Choroid plexus epithelial cell (primary cell): ENCODE measurements at regions not wholly inside any gene's neighbourhood (a gene's known extent, or its start where the extent isn't known, plus 50 kb on each side); places are given as distances from the start of the nearest gene placed in this dataset.
"Not testable (repeated sequence)": the region's sequence is repeated elsewhere in the genome, so short reads cannot be mapped to it uniquely, and the experiment has no call there.

Experiments used
- DNase-seq: peaks from one replicate; pipeline ENCODE4 v3.0.0-alpha.2; 2010; ENCODE audit warnings: low read depth
- H3K4me3 ChIP-seq: 2 replicates; pipeline ENCODE4 v1.5.1; 2011; ENCODE audit warnings: low read depth, mild to moderate bottlenecking, control low read depth, low read length, moderate library complexity
- CTCF ChIP-seq: conservative IDR thresholded peaks from 2 replicates; pipeline ENCODE4 v1.5.1; 2011; ENCODE audit warnings: low read depth, mild to moderate bottlenecking, control low read depth, inconsistent platforms, low read length, moderate library complexity

- H3K4me3 ChIP-seq, result no peak overlapping the region
- DNase-seq, result peak; percentile 2
- TF ChIP-seq CTCF, result no peak
Measured at GRCh38 chr5:136560126-136560525, 194.8 kb upstream of the TRPC7 start.

GRCh38 chr5:136559651-136560050 lies 194.3 kb upstream of the TRPC7 start:
- no peak overlapping the region for H3K4me3 ChIP-seq
- no peak for TF ChIP-seq CTCF
- no peak for DNase-seq

- not testable (repeated sequence) for H3K4me3 ChIP-seq, DNase-seq
Measured at GRCh38 chr5:136547096-136547495, 181.8 kb upstream of the TRPC7 start.

GRCh38 chr5:136546441-136546840 lies 181.1 kb upstream of the TRPC7 start:
- DNase-seq, H3K4me3 ChIP-seq: not testable (repeated sequence)

GRCh38 chr5:136545031-136545430 lies 179.7 kb upstream of the TRPC7 start:
- not testable (repeated sequence) for H3K4me3 ChIP-seq, DNase-seq

DNA sequence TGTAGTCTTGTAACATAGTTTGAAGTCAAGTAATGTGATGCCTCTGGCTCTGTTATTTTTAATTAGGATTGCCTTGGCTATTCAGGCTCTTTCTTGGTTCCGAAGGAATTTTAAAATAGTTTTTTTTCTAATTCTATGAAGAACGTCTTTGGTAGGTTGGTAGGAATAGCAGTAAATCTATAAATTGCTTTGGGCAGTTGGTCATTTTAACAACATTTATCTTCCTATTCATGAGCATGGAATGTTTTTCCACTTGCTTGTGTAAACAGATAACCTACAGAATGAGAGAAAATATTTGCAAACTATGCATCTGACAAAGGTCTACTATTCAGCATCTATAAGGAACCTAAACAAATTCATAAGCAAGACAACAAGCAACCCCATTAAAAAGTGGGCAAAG lies 173.2 kb upstream of the TRPC7 start:
- TF ChIP-seq CTCF, result no peak
- no peak for DNase-seq
- no peak overlapping the region for H3K4me3 ChIP-seq

DNA sequence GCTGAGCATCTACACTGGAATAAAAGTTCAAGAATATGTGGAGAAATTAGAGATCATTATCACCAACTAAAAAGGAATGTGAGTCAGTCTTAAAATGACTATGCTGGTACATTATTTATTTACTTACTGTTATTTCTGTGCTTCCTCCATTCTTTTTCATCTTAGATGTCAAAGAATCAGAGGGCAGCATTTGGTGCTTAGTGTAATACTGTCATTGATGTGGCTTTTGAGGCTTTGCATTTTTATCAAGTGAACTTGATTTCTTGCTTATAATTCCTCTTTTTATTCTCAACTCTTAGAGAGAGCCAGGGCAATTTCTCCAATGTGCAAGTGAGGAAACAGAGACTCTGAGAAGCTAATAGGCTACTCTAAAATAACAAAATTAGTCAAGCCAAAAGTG lies 163.7 kb upstream of the TRPC7 start:
- no peak for DNase-seq
- no peak overlapping the region for H3K4me3 ChIP-seq
- TF ChIP-seq CTCF, result no peak

DNA sequence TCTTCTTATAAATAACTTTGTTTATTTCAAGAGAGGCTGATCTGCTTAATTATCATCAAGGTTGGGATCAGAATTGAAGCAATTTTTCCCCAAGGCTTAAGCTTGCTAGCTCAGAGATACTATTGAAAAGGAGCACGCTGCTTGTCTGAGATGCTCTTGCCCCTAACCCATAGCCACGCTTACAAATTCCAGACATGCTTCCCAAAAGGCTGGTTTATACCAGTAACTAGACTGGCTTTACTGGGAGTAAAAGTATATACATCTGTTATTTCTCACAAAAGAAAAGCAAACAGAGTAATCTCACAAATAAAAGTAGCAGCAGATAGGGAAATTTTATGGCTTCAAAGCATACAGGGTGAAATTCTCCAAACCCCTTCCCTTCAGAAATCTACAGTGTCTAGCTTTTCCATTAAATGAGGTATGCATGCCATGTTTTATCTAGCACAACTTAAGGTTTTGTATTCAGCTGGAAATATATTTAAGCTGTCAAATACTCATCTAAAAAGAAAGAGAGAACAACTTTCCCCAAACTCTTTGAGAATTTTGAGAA lies 163.2 kb upstream of the TRPC7 start:
- no peak for DNase-seq
- H3K4me3 ChIP-seq, result no peak overlapping the region
- no peak for TF ChIP-seq CTCF

DNA sequence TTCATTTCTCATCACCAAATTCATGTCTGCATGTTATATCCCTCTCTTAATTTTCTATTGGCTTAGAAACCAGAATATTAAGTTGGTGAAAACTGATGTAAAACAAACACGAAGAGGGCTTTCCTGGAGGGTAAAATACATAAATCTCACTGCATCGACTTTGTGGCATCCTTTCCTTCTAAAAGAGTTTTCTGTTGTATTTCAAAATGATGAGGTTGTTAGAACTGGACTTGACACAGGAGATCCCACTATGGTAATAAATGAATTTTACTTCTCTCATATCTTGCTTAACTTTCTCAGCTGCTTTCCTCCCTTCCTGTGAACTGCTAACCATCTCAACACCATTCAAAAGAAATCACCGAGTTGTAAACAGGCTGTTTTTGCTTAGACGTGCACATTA lies 162.0 kb upstream of the TRPC7 start:
- DNase-seq, result no peak
- TF ChIP-seq CTCF, result no peak
- no peak overlapping the region for H3K4me3 ChIP-seq
